ENCODE measurements at regions not wholly inside any gene's neighbourhood (a gene's known extent, or its start where the extent isn't known, plus 50 kb on each side); places are given as distances from the start of the nearest gene placed in this dataset.

DNA sequence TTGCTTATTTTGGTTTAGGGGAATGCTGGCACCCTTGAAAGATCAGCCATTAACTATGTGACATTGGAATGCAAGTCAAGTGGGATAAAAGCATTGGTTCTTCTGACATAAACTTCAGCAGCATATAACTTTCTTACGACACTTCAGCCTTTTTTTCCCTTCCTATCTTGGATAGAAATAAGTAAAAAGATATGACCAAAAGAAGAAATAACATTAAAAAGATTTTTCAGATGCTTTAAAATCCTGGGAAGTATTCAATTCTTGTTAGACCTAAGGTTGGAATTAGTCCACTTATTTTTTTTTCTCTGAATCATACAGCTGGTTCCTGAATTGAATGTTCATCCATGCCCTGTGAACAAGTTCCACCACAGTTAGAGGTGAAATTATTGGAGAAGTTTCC, 85.6 kb upstream of the TSPAN8 start:
- intact Hi-C loops (cut with DNase I; ENCODE audit: low total_unique reads): no loop called here
- Histone ChIP-seq H3K9me3 (peaks cover 0 to 5% of the 10 kb centered on the region in 2 donors), H3K4me3 (no peak overlapping the region), H3K36me3 (no peaks in the 10 kb centered on the region), H3K4me1 (no peaks in the 10 kb centered on the region), H3K27me3 (no peaks in the 10 kb centered on the region), H3K27ac (no peak overlapping the region)
- no peak for TF ChIP-seq CTCF (IDR thresholded peaks at IDR 0.05)
- no peak for TF ChIP-seq POLR2A (IDR thresholded peaks at IDR 0.05)
- no peak for DNase-seq (ENCODE audit: low spot score in 2 of 2)

- Histone ChIP-seq H3K4me1 (no peaks in the 10 kb centered on the region), H3K4me3 (no peak overlapping the region), H3K9me3 (no peaks in the 10 kb centered on the region), H3K27me3 (no peaks in the 10 kb centered on the region), H3K36me3 (no peaks in the 10 kb centered on the region), H3K27ac (no peak overlapping the region)
- TF ChIP-seq POLR2AphosphoS5 (IDR thresholded peaks at IDR 0.05): no peak
- TF ChIP-seq POLR2A (IDR thresholded peaks at IDR 0.05): no peak
- TF ChIP-seq CTCF (IDR thresholded peaks at IDR 0.05): no peak
- intact Hi-C loops (cut with DNase I; ENCODE audit: low total_unique reads): no loop called here
- DNase-seq (ENCODE audit: low spot score in 2 of 2): no peak
These were observed 84.7 kb upstream of the TSPAN8 start for GRCh38 chr12:71242511-71242910.

DNA sequence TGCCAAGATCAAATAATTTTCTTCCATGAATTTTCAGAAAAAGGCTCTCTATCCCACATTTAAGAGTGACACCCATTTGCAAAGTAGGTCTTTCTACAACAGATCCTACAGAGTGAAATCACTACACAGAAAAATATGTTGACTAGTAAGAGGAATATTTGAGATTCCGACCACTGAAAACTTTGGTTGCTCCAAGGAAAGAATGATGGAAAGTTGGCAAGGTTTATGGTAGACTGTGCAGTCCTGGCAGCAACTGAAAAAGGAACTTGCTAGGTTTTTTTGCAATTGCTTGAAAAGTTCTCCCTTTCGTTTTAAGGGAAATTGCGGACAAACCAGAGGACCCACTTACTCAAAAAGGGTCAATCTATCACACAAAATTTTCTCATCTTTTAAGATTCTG, 83.1 kb upstream of the TSPAN8 start:
- DNase-seq (ENCODE audit: low spot score in 2 of 2): no peak
- H3K9me3 ChIP-seq: no peaks in the 10 kb centered on the region
- H3K27ac ChIP-seq: no peak overlapping the region
- H3K4me1 ChIP-seq: no peaks in the 10 kb centered on the region
- no peak overlapping the region for H3K4me3 ChIP-seq
- no peaks in the 10 kb centered on the region for H3K27me3 ChIP-seq
- TF ChIP-seq POLR2AphosphoS5 (IDR thresholded peaks at IDR 0.05): no peak
- intact Hi-C loops (cut with DNase I; ENCODE audit: low total_unique reads): no loop called here
- no peaks in the 10 kb centered on the region for H3K36me3 ChIP-seq

GRCh38 chr12:71239731-71240130, 81.9 kb upstream of the TSPAN8 start:
- H3K4me3 ChIP-seq: no peak overlapping the region
- no peak overlapping the region for H3K27ac ChIP-seq
- no peaks in the 10 kb centered on the region for H3K4me1 ChIP-seq
- no peak for DNase-seq (ENCODE audit: low spot score in 2 of 2)
- no peaks in the 10 kb centered on the region for H3K9me3 ChIP-seq
- intact Hi-C loops (cut with DNase I; ENCODE audit: low total_unique reads): no loop called here
- no peak for TF ChIP-seq CTCF (IDR thresholded peaks at IDR 0.05)
- TF ChIP-seq POLR2A (IDR thresholded peaks at IDR 0.05): no peak
- TF ChIP-seq POLR2AphosphoS5 (IDR thresholded peaks at IDR 0.05): no peak
- H3K36me3 ChIP-seq: no peaks in the 10 kb centered on the region
- H3K27me3 ChIP-seq: no peaks in the 10 kb centered on the region

- no peaks in the 10 kb centered on the region for H3K4me1 ChIP-seq
- H3K36me3 ChIP-seq: no peaks in the 10 kb centered on the region
- intact Hi-C loops (cut with DNase I; ENCODE audit: low total_unique reads): no loop called here
- H3K9me3 ChIP-seq: no peaks in the 10 kb centered on the region
- H3K4me3 ChIP-seq: no peak overlapping the region
- TF ChIP-seq POLR2A (IDR thresholded peaks at IDR 0.05) (no peak), CTCF (IDR thresholded peaks at IDR 0.05) (no peak), POLR2AphosphoS5 (IDR thresholded peaks at IDR 0.05) (no peak)
- no peak overlapping the region for H3K27ac ChIP-seq
- H3K27me3 ChIP-seq: no peaks in the 10 kb centered on the region
- no peak for DNase-seq (ENCODE audit: low spot score in 2 of 2)
These were observed 79.3 kb upstream of the TSPAN8 start for GRCh38 chr12:71237128-71237527.

GRCh38 chr12:71236133-71236660, 78.4 kb upstream of the TSPAN8 start:
- H3K4me3 ChIP-seq: no peak overlapping the region
- no peaks in the 10 kb centered on the region for H3K4me1 ChIP-seq
- intact Hi-C loops (cut with DNase I; ENCODE audit: low total_unique reads): no loop called here
- TF ChIP-seq POLR2A (IDR thresholded peaks at IDR 0.05) (no peak), CTCF (IDR thresholded peaks at IDR 0.05) (no peak), POLR2AphosphoS5 (IDR thresholded peaks at IDR 0.05) (no peak)
- no peaks in the 10 kb centered on the region for H3K27me3 ChIP-seq
- no peak overlapping the region for H3K27ac ChIP-seq
- no peaks in the 10 kb centered on the region for H3K36me3 ChIP-seq
- DNase-seq (ENCODE audit: low spot score in 2 of 2): no peak
- H3K9me3 ChIP-seq: no peaks in the 10 kb centered on the region
